HG03175 (cell line): ENCODE measurements at regions not wholly inside any gene's neighbourhood (a gene's known extent, or its start where the extent isn't known, plus 50 kb on each side); places are given as distances from the start of the nearest gene placed in this dataset.
"Not testable (repeated sequence)": the region's sequence is repeated elsewhere in the genome, so short reads cannot be mapped to it uniquely, and the experiment has no call there.

Experiments used
- ATAC-seq: cut with Tn5 transposase; IDR thresholded peaks from one replicate; pipeline ENCODE4 v1.9.1; 2021; ENCODE audit warnings: mild to moderate bottlenecking, moderate library complexity; ENCODE audit not compliant: unreplicated experiment

DNA sequence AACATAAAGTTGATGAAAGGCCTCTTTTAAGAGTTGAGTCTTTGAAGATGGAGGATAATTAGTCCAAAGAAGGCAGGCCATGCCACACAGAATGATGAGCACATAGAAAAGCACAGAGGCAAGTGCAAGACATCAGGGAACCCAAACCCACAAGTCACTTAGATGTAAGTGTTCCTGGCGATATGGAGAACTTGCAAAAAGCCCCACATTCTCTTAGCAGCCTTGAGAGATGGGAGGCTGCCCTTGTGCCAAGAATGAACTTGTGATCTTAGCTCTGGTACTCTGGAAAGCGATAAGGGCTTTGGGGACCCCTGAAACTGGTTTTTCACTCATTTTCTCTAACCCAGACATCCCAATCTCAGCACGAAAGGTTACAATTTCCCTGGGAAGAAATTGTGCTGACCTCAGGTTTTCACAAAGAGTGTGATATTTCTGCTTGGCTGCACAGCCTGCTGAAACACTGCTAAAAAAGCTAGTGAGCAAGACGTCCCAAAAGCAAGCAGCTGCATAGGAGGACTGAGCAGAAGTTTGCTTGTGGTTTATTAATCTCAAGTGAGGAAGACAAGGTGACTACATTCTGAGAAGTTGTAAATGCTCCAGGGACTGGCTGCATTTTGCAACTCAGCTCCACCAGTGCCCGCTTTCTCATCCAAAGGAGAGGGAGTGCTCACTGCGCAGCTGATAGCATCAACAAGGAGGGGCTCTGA is 496.9 kb upstream of the CAMK1G start:
- ATAC-seq = peak; percentile 89

DNA sequence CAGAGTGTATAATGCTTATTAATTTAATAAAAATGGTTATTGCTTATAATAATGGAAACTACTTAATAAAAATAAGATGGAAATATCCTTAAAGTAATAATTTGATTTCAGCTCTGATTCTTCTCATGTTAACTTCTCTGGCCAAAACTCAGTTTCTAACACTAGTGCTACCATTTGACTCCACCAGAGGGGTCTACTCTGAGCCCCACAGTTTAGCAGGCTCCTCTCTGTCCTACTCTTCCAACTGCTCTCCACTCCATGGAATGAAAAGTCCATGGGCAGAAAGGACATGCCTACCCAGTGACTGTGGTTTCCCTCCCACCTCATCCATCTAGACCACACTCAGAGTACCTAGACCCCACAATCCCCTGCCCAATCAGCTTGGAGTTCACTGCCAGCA is 489.1 kb upstream of the CAMK1G start:
- no peak for ATAC-seq

DNA sequence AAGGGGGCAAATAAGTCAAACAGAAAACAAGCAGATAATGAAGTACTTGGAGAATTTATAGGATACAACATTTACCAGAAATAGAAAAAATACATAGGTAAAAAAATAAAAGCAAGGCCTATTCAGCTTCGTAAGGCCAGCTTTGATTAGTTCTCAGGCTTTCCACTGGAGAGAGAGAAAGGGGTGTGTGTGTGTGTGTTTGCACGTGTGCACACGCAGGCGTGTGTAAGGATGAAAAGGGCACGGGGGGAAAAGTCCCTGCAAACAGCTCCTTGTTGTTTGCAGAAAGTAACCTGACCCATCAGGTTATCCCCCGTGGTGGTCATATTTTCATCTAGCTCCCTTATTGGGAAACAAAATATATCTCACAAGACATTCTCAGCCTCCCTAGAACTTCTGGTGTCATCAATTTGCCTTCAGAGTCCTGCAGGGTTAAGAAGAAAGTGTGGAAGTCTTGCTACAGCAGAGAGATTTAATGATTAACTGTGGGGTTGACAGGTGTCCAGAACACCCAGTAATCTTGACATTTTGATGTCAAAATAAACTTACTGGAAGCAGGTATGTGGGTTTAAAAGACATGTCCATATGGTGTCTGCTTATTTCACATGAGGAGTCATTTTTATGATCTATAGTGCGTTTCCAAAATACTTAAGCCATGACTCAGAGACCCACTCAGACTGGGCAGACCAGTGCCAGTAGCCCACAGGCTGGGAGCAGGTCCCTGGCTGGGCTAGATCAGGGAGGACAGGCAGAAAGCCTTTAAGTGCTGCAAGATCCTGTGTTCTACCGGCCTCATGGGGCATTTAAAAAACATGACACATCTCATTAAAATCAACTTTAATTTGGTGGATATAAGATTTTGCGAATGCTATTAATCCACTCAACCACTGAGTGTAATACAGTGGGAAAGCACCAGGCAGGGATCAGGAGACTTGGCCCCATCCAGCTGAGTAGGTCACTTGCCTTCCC is 487.6 kb upstream of the CAMK1G start:
- ATAC-seq = peak; percentile 63

DNA sequence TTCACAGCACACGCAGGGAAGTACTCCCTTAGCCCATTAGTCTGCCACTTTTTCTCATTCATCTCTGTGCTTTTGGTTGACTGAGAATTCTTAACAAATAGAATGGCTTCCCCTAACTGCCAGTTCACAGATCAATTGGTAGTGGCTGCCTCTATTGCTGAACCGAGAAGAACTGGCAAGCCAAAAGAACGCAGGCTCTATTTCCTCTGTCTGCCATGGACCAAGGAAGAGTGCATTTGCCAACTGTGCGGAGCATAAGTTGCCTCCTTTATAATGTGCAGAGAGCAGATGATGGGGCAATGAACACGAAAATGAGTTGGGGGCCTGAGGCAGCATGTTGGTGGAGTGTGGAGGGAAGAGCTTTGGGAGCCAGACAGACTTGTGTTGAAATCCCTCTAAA is 483.1 kb upstream of the CAMK1G start:
- ATAC-seq = no peak

DNA sequence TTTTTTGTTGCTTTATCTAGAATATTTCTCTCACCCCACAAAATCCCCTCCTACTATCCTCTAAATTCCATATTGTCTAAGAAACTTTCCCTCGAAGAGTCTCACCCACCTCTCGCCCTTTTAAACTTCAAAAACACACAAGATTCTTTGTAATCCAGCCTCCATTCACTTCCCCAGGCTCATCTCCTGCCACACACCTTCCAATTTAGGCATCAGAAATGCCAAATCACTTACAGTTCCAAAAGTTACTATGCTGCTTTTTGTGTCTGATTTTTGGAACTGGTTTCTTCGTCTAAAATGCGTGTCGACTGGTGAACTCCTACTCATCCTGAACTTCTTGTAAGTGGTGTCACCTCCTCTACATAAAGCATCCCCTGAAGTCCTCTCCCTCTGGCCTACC is 482.4 kb upstream of the CAMK1G start:
- no peak for ATAC-seq

DNA sequence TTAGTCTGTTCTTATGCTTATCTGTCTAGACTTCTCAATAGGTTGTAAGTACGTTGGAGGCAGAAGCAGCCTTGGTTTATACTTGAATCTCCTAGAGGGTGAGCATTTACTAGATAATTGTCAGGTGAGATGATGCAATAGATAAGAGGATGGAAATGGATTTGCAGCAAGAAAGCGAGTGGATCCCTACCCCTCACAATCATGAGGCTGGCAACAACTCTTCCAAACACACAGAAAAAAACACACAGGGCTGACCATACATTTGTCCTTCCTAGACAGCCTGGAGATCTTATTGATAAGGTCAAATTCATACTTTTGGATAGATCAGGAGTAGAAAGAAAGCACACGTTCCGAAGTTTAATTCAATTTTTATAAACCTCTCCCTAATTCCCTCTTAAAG is 481.4 kb upstream of the CAMK1G start:
- ATAC-seq = no peak

DNA sequence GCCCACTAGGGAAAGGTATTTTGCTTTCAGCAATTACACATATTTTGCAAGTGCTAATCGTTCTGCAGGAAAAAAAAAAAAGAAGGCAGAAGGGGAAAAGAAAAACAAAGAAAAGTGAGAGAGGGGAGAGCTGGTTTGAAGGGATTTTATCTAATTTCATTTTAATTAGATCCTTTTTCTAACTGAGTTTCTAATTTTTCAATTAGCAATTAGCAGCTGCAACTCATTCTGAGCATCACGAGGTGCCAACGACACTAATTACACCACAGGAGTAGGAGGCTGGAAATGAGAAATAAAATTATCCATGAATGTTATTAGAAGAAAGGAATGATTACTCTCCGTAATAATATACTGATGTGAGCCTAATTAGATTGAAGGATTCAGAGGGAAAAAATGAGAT is 481.0 kb upstream of the CAMK1G start:
- no peak for ATAC-seq

DNA sequence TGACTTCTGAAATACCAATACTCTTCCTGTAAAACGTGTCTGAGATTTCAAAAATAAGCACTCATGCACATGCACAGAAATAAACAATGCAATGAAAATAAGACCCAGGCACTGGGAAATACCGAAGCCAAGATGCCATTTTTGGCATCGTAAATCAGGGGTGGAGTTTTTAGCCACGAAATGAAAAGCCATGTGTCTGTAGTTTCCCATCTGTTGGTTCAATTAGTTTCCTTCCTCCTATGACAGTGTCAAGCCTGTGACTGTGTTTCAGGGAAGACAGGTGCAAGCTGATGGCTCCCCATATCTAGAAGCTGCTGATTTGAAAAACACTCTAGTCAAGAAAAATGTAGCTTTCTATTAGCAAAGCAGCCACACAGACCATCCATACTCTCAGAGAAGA is 480.4 kb upstream of the CAMK1G start:
- no peak for ATAC-seq

DNA sequence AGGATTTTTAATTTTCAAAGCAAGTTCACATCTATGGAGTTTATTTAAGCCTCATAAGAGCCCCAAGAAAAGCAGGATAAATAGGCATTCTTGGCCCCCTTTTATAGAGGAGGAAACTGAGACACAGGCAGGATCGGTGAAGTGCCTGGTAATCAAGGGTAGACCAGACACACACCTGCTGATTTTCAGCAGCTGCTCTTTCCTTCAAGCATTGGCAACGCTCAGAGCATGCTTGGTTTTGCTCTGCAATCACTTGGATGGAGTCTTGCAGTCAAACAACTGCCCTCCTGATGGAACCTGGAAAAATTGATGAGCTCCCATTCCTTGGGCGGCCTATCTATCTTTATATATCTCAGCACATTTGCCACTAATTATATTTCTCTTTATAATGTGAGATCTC is 478.9 kb upstream of the CAMK1G start:
- ATAC-seq = no peak

DNA sequence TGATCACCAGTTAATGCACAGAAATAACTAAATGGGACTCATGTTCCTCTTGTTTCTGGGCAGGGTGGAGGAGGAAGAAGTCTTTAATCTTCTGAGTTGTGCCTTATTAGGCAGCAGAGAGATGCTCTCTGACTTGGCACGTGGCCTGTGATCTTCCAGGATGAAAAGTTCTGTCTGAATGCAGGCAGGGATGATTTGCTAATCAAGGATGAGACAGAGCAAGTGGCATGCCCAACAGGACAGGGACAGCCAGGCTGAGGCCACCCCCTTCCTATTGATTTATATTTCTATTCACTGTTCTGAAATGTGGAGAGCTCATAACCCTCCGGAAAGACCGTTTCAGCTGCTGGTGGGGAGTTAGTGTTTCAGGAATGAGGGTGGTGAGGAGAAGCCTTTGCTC is 477.8 kb upstream of the CAMK1G start:
- ATAC-seq = no peak

DNA sequence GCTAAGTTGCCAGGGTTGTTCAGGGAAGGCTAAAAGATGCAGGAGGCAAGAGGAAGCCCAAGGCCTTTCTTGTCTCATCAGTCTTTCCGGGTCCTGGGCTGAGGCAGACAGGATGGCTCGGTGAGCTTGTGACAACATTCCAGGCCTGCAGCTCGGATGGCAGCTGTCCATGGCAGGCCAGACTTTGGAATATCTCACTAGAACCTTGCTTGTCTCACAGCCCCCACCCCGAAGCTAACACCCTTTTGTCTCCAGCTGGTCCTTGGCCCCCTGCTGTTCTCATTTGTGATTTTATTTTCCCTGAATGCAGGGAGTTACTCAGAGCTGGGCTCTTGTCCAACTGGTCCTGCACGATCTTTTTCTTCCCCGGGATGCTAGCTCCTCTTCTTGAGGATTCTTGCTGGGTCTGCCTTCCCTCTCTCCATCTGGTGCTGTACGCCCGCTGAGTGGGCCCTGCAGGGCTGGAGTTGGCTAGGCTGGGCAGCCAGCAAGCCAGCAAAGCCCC is 477.2 kb upstream of the CAMK1G start:
- ATAC-seq = no peak

DNA sequence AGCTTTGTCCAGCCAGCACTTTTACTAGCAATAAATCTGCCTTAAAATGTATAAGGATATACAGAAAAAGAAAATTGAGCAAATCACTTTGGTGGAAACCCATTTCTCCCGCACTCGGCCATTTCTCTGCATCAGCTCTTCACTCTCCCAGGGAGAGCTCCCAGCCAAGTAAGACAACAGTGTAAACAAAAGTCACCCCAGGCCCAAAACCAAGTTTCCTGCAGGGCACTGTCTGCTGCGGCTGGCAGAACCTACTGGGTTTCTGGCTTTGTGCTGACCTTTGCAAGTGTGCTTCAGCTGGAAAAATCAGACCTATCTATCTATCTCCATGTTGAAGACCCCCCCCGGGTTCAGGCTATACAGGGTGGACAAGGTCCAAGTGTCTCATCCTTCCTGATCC is 476.7 kb upstream of the CAMK1G start:
- ATAC-seq = no peak

DNA sequence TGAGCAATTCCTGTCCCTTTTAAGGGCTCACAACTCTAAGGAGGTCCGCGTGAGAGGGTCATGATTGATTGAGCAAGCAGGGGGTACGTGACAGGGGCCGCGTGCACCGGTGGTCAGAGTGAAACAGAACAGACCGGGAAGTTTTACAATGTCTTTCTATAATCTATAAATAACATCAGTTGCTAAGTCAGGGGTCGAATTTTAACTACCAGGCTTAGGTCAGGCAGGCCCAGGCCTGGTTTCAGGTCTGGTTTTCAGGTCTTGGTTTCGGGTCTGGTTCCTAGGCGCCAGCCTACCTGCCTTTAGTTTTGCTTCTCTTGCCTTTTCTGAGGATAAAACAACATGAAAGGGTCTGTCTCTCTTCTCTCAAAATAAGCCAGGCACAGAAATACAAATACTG is 476.0 kb upstream of the CAMK1G start:
- peak; percentile 59 for ATAC-seq

DNA sequence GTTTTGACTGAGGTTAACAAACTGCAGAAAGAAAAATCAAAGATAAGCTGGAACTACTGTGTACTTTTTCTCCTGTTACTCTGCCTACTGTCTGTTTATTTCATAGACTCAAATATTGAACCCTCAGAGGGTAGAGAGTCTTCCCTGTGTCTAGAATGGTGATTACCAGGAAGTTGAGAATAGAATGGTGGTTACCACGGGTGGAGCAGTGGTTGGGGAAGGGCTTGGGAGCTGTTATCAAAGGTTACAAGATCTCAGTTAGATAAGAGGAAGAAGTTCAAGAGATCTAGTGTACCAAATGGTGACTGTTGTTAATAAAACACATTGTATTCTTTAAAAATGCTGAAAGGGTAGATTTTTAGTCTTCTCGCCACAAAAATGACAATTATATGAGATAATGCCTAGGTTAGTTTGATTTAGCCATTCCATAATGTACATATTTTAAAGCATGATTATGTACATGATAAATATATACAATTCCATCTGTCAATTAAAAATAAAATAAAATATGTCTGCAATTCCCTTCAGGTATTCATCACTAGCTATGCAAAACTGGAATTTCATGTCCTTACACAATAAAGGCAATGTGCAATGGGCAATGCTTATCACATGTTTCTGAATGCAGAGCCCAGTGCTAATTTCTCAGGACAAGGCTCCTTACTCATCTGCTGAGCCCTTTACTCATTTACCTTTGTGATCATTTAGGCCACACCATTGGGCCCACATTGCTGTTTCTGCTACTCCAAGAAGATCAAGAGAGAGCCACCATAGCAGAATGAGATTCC is 474.3 kb upstream of the CAMK1G start:
- no peak for ATAC-seq

DNA sequence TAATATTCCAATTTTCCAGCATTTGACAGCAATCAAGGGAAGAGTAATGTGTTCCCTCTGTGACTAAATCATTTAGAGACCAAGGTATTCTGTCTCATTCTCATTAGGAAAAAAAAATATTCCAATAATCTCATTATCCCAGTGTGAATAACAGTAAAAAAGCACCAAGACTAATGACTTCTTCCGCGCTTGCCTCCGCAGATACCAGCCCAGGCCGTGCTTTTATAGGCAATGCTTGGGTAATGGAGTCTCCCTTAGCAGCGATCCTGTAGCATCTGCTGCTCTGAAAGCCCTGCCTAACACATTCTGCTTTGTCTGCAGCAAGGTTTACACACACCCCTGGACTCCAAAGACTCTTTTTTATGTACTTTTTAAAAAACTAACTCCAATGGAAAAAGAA is 470.0 kb upstream of the CAMK1G start:
- ATAC-seq = no peak

DNA sequence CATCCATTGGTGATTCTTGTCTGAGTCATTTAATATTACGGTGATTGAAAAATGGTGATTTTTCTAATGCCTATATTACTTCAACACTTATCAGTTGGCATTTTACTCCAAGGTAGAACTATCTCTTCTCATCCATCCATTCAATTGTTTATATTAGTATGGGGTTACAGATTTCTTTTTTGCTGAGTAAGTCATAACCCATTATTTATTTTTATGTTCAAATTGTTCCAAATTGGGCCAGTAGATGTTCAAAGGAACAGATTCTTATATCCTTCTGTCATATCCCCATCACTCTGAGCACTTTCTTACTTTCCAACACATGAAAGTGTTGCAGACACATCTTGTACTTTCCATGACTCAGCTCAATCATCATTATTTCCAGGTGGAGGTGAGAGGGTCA is 466.8 kb upstream of the CAMK1G start:
- ATAC-seq = no peak

DNA sequence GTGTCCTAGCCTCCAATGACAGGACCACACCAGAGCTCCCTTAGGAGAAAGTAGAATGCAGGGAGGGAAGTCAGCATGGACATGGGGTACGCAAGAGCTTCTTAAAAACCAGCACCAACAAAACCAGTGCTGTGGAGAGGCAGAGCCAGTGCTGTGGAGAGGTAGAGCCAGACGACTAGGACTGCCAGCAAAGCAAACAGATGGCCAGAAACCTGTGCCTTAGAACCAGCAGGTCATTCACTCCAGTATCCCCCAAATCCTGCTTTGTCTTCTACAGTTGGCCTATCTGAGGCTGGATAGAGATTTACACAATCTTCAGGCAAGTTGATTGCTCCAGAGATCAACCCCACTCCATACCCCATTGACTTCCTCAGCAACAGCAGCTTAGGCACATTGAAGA is 459.9 kb upstream of the CAMK1G start:
- ATAC-seq = no peak

DNA sequence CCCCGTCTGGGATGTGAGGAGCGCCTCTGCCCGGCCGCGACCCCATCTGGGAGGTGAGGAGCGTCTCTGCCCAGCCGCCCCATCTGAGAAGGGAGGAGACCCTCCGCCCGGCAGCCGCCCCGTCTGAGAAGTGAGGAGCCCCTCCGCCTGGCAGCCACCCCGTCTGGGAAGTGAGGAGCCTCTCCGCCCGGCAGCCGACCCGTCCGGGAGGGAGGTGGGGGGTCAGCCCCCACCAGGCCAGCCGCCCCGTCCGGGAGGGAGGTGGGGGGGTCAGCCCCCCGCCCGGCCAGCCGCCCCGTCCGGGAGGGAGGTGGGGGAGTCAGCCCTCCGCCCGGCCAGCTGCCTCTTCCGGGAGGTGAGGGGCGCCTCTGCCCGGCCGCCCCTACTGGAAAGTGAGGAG is 454.4 kb upstream of the CAMK1G start:
- not testable (repeated sequence) for ATAC-seq

DNA sequence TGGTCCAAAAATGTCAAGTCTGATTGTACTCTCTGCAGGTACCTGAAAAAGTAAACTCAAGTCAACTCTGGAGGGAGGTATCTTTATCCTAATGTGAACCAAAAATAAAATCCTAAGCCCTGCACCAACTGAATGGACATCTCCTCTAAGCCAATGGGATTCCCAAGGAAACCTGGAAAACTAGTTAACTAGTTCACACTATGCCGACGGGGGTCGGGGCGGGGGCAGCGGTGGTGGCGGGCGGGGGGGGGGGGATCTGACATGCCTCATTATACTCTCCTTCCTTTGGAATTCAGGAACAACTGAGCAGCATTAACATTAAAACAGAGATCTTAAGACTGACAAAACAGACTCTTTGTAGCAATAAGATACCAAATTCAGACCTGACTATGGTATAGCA is 452.6 kb upstream of the CAMK1G start:
- no peak for ATAC-seq

DNA sequence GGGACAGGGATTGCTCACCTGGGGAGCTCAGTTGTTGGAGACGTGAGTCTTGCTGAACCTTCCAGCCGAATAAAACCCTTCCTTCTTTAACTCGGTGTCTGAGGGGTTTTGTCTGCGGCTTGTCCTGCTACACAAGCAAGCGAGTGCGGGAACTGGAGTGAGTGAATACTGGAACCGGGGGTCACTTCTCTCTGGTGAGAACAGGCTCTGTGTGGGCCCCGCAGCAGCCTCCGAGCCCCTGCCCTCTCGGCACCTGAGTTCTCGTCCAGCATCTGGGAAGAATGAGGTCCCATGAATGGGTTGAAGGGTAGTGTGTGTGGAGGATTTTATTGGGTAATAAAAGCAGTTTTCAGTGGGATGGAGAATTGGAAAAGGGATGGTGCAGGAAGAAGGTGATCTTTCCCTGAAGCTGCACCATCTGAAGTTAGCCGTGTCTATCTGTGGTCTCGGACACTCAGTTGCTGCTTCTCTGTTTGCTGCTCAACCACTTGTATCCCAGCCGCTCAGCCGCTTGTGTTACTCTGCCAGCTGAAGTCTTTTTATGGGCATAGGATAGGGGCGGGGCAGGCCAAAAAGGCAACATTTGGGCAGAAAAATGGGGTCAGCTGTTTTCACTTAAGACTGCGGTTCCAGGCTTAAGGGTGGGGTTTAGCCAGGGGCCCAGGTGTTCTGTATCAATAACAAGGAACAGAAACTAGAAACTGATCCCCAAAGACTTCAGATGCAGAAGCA is 450.6 kb upstream of the CAMK1G start:
- no peak for ATAC-seq

DNA sequence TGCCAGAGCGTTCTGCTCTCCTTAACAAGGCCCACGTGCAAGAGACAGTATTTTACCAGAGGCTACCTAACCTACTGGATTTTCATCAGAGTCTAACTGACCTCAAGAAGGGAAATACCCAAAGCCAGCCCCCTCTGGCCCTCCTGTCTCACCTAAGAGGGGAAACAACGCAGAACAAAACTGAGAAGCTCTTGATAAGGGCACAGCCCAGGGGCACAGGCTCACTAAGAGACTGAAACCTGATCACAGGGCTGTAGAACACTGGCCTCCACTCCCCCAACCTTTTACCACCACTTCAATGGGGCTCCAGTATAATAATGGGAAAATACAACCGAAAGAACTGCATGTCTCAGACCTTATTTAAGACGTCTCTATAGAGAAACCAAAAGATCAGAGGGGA is 449.5 kb upstream of the CAMK1G start:
- no peak for ATAC-seq
